Right ventricle myocardium inferior (tissue), 1 donor: ENCODE measurements at regions not wholly inside any gene's neighbourhood (a gene's known extent, or its start where the extent isn't known, plus 50 kb on each side); places are given as distances from the start of the nearest gene placed in this dataset.

Experiments
- ATAC-seq: fragments of 200-7000 bp; cut with Tn5 transposase; one replicate; pipeline ENCODE4 v1.9.1; 2020; ENCODE audit warnings: mild to moderate bottlenecking, moderate library complexity
- DNase-seq: peaks from one replicate; pipeline ENCODE4 v3.0.0; 2021; ENCODE audit errors: missing footprints
- intact Hi-C: fragments of 100-400 bp; cut with DNase I; formaldehyde crosslinking; loops from one replicate; pipeline ENCODE4 v1.11.0; 2022
- donor health status: DM: no; HTN: yes; CAD: no; lungs with severe emphysema.

DNA sequence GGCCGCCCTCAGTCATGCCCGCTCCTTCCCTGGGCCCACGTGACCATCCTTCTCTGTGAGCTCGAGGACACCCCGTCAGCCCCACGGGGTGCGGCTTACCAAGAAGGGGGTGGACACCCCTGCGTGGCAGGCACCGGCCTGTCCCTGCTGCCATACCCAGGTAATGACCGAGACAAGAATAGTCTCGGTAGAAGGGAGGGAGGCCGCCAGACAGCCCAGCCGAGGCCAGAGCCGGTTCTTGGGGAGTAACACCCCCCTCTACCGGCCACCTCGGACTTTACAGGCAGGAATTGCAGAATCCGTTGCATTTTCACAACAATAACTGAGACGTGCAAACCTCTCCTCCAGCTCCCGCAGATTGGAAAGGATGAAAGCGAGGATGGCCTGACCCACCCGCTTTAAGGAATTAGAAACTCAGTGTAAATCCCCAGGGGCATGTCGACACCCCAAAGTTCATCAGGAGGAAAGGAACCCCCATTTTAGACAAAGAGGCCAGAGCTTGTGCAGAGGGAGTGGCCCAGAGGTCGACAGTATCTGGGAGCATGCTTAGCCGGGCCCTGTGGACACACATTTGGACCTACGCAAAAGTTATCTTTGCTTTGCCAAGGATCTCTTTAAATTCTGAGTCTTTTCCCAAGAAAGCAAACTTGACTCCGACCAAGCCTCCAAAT lies 60.1 kb upstream of the GLI2 start:
- peak; percentile 54 for ATAC-seq
- no peak for DNase-seq

DNA sequence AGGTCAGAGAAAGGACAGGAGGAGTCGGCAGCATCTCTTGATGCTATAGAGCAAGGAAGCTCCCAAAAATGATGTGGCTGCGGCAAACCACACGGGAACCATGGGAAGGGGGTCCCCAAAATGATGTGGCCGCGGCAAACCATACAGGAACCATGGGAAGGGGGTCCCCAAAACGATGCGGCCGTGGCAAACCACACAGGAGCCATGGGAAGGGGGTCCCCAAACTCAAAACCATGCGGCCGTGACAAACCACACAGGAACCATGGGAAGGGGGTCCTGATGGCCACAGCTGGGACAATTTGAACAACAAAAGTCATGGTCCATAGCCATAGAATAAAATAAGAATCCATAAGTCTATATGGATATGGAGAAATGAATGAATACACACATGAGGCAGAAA lies 58.4 kb upstream of the GLI2 start:
- intact Hi-C loops: loop anchor here (5.0 to 10.0 kb wide), 2 partner anchors 125 to 362 kb away; no protein-coding TSS in a partner anchor
- ATAC-seq (no peak), DNase-seq (no peak)

More for the DNA sequence above, 60.1 kb upstream of the GLI2 start:
- intact Hi-C loops: loop anchor here (5.0 to 10.0 kb wide), 2 partner anchors 123 to 361 kb away; no protein-coding TSS in a partner anchor

- intact Hi-C loops: loop anchor here (5.0 to 10.0 kb wide), 2 partner anchors 125 to 363 kb away; no protein-coding TSS in a partner anchor
- ATAC-seq (no peak), DNase-seq (no peak)
Observed at GRCh38 chr2:120677696-120678247, 57.9 kb upstream of the GLI2 start.

GRCh38 chr2:120678251-120678650 lies 57.4 kb upstream of the GLI2 start:
- no peak for ATAC-seq
- intact Hi-C loops: loop anchor here (5.0 to 10.0 kb wide), 2 partner anchors 126 to 363 kb away; no protein-coding TSS in a partner anchor

GRCh38 chr2:120678926-120679325 lies 56.7 kb upstream of the GLI2 start:
- intact Hi-C loops: loop anchor here (5.0 to 10.0 kb wide), 2 partner anchors 127 to 364 kb away; no protein-coding TSS in a partner anchor
- DNase-seq: no peak
- ATAC-seq: no peak

More at GRCh38 chr2:120678251-120678650, 57.4 kb upstream of the GLI2 start:
- no peak for DNase-seq

- intact Hi-C loops: loop anchor here (5.0 to 10.0 kb wide), 2 partner anchors 127 to 365 kb away; no protein-coding TSS in a partner anchor
- ATAC-seq (no peak), DNase-seq (no peak)
Observed at GRCh38 chr2:120679526-120679925, 56.1 kb upstream of the GLI2 start.

DNA sequence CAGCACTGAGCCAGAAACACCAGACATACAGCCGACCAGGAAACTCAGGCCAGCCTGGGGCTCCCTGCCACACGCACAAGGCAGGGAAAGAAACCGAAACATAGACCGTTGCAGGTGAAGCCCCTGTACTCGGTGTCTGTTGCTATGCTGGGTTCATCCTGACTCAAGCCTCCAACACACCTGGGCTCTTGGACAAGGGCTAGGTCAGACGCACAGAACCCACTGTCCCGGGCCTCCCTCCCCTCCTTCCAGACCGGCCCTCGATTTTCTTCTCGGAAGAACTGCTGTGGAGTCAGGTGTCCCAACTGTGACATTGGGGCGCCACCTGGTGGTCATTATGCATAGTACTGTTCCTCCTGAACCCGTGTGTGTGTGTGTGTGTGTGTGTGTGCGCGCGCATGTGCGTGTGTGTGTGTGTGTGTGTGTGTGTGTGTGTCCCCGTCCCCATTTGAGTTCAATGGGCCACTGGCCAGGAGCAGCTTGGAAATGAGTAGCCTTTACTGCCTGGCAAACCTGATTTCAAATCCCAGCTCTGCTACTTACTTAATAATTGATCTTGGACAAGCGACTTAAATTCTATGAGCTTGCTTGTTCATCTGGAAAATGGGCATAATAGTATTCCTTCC lies 55.4 kb upstream of the GLI2 start:
- peak; percentile 81 for ATAC-seq
- peak; percentile 86 for DNase-seq
- intact Hi-C loops: loop anchor here (1.0 to 10.0 kb wide), 2 partner anchors 337 to 575 kb away; no protein-coding TSS in a partner anchor

GRCh38 chr2:120681181-120681580 lies 54.5 kb upstream of the GLI2 start:
- ATAC-seq (no peak), DNase-seq (no peak)
- intact Hi-C loops: loop anchor here (10.0 kb wide), 1 partner anchor 576 kb away; no protein-coding TSS in a partner anchor

GRCh38 chr2:120681696-120682288 lies 53.9 kb upstream of the GLI2 start:
- intact Hi-C loops: loop anchor here (10.0 kb wide), 1 partner anchor 577 kb away; no protein-coding TSS in a partner anchor
- DNase-seq (no peak), ATAC-seq (no peak)

DNA sequence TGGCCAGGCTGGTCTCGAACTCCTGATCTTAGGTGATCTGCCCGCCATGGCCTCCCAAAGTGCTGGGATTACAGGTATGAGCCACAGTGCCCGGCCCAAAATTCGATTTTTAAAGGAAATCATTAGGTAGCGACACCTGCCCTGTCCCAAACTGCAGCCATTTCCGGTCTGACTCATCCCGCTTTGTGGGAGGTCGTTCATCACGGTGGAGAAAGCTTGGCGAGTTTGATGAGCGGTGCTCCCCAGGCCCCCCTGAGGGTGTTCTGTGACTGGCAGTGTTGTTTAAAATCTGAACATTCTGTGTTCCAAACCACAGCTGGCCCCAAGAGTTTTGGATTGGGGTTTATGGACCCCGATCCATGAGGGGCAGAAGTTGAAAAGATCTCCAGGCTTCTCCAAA lies 53.0 kb upstream of the GLI2 start:
- DNase-seq: no peak
- no peak for ATAC-seq
- intact Hi-C loops: loop anchor here (10.0 kb wide), 1 partner anchor 578 kb away; no protein-coding TSS in a partner anchor

GRCh38 chr2:120683081-120683480 lies 52.6 kb upstream of the GLI2 start:
- intact Hi-C loops: loop anchor here (10.0 kb wide), 1 partner anchor 578 kb away; no protein-coding TSS in a partner anchor
- ATAC-seq (no peak), DNase-seq (no peak)

- intact Hi-C loops: loop anchor here (10.0 kb wide), 1 partner anchor 579 kb away; no protein-coding TSS in a partner anchor
- DNase-seq (no peak), ATAC-seq (no peak)
Observed at GRCh38 chr2:120683701-120684100, 52.0 kb upstream of the GLI2 start.

DNA sequence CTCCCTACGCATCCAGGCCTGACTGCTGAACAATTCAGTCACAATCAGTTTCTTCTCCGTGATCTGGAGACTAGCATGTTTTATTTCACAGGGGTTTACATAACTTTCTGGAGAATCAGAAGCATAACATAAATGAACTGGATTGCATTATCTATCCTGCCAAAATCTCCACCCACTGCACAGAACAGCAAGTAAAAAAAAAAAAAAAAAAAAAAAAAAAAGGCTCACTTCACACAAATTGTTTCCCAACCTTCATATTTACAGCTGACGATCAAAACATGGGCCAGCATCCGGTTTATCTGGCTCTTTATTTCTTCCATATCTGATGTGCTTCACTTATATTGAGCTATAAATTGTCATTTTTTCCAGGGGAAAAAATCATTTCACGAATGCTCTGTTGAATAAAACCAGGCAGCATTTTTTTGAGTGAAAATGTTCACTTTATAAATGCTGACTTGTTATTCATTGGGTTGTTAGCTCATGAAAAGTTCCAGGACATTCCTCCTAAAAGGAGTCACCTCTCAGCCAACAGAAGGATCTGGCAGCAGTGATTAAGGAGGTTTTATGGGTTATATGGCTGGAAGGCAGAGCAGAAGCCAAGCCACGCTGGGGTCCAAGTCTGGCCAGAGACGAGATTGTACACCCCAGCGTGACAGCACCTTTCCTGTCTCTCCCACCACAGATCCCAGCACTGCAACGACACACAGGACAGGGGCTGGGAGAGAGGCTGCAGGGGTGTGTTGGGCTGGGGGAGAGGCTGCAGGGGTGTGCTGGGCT lies 51.2 kb upstream of the GLI2 start:
- ATAC-seq (no peak), DNase-seq (no peak)
- intact Hi-C loops: loop anchor here (10.0 kb wide), 1 partner anchor 580 kb away; no protein-coding TSS in a partner anchor

- ATAC-seq (peak; percentile 13), DNase-seq (no peak)
- intact Hi-C loops: loop anchor here (10.0 kb wide), 1 partner anchor 581 kb away; no protein-coding TSS in a partner anchor
Observed at GRCh38 chr2:120685066-120685973, 50.3 kb upstream of the GLI2 start.
